ENCODE measurements at regions not wholly inside any gene's neighbourhood (a gene's known extent, or its start where the extent isn't known, plus 50 kb on each side); places are given as distances from the start of the nearest gene placed in this dataset.

DNA sequence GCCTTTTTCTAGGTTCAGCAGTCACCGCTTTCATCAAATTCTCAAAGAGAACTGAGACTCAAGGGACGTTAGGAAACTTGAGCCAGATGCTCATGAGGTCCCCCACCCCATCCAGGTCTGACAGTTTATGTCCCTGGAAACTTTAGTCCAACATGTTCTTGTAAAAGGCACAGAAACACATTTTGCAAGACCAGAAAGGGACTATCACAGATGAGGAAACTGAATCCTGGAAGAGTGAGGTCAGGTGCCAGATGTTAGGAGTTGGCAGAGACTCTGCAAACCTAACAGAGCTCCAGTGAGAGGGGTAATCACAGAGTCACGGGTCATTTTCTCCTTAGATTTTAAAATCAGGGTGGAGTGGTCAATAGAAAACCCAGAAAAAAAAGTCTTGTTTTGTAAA, 76.6 kb downstream of the RDH14 start:
- H3K27ac ChIP-seq (ENCODE audit: low read depth, low read length) = no peak overlapping the region
- H3K9me3 ChIP-seq (ENCODE audit: control insufficient read depth, insufficient read depth, low read length) = no peaks in the 10 kb centered on the region
- no peak for TF ChIP-seq EZH2phosphoT487 (IDR thresholded peaks at IDR 0.05; ENCODE audit: borderline replicate concordance, low read length)
- TF ChIP-seq, protein P1, sequence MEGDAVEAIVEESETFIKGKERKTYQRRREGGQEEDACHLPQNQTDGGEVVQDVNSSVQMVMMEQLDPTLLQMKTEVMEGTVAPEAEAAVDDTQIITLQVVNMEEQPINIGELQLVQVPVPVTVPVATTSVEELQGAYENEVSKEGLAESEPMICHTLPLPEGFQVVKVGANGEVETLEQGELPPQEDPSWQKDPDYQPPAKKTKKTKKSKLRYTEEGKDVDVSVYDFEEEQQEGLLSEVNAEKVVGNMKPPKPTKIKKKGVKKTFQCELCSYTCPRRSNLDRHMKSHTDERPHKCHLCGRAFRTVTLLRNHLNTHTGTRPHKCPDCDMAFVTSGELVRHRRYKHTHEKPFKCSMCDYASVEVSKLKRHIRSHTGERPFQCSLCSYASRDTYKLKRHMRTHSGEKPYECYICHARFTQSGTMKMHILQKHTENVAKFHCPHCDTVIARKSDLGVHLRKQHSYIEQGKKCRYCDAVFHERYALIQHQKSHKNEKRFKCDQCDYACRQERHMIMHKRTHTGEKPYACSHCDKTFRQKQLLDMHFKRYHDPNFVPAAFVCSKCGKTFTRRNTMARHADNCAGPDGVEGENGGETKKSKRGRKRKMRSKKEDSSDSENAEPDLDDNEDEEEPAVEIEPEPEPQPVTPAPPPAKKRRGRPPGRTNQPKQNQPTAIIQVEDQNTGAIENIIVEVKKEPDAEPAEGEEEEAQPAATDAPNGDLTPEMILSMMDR (IDR thresholded peaks at IDR 0.05; ENCODE audit: low read depth, low read length, poor library complexity, severe bottlenecking) = no peak
- H3K4me2 ChIP-seq (ENCODE audit: low read length) = no peak overlapping the region
- no peaks in the 10 kb centered on the region for H4K20me1 ChIP-seq (ENCODE audit: control insufficient read depth, insufficient read depth, low read depth, low read length)
- H3K36me3 ChIP-seq (ENCODE audit: control insufficient read depth, low read length) = no peaks in the 10 kb centered on the region
- H3K4me3 ChIP-seq (ENCODE audit: low read length) = no peak overlapping the region
- no peaks in the 10 kb centered on the region for H3K27me3 ChIP-seq (ENCODE audit: control insufficient read depth, low read length)
- H3F3A ChIP-seq (ENCODE audit: control insufficient read depth, insufficient read depth) = no peaks in the 10 kb centered on the region
- no peaks in the 10 kb centered on the region for H3K4me1 ChIP-seq (ENCODE audit: control insufficient read depth, low read length)
- no peaks in the 10 kb centered on the region for H3K79me2 ChIP-seq (ENCODE audit: control insufficient read depth, low read length)
- H3K9me2 ChIP-seq (replicated peaks; ENCODE audit: control insufficient read depth, low read length) = no peaks in the 10 kb centered on the region

DNA sequence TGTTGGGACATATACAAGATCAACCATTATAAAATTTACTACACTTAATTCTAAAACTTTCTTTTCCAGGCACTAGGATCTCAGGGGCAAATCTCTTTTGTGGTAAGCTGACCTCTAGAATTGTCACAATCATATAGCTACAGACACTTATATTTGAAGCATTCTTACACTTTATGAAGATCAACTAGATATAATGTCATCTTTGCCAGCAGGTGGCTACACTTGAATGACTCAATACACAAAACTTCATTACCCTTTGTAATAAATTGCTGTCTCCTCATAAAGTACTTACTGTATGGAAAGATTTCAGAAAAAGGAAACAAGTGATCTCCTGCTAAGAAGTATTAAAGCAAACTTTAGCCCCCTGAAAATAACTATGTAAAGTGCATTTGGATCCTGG, 77.8 kb downstream of the RDH14 start:
- Histone ChIP-seq H3F3A (ENCODE audit: control insufficient read depth, insufficient read depth) (no peaks in the 10 kb centered on the region), H3K36me3 (ENCODE audit: control insufficient read depth, low read length) (no peaks in the 10 kb centered on the region), H3K4me2 (ENCODE audit: low read length) (no peak overlapping the region), H3K4me3 (ENCODE audit: low read length) (no peak overlapping the region), H3K27ac (ENCODE audit: low read depth, low read length) (no peak overlapping the region), H3K4me1 (ENCODE audit: control insufficient read depth, low read length) (no peaks in the 10 kb centered on the region), H4K20me1 (ENCODE audit: control insufficient read depth, insufficient read depth, low read depth, low read length) (no peaks in the 10 kb centered on the region), H3K9me3 (ENCODE audit: control insufficient read depth, insufficient read depth, low read length) (no peaks in the 10 kb centered on the region), H3K27me3 (ENCODE audit: control insufficient read depth, low read length) (no peaks in the 10 kb centered on the region), H3K9me2 (replicated peaks; ENCODE audit: control insufficient read depth, low read length) (no peaks in the 10 kb centered on the region), H3K79me2 (ENCODE audit: control insufficient read depth, low read length) (no peaks in the 10 kb centered on the region)
- TF ChIP-seq, protein P1 (IDR thresholded peaks at IDR 0.05; ENCODE audit: low read depth, low read length, poor library complexity, severe bottlenecking) = no peak
- TF ChIP-seq EZH2phosphoT487 (IDR thresholded peaks at IDR 0.05; ENCODE audit: borderline replicate concordance, low read length) = no peak

DNA sequence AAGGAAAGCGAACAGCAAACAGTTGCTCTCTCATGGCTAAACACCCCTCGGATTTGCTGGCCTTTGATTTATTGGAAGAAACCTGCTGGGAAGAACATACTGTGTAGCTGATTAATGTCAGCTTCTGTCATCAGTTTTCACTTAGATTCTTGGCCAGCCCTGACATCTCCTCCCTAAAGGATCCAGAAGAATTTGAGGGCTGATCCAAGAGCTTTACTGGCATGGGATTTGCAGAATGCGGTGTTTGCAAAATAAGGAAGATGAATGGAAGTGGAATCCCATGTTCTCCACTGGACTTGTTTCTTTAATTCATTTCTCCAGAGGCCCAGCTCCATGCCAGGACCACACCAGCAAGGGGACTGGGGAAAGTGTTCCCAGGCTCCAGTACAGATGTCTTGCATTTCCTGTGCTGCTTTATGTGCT, 80.5 kb downstream of the RDH14 start:
- Histone ChIP-seq H3K9me3 (ENCODE audit: control insufficient read depth, insufficient read depth, low read length) (no peaks in the 10 kb centered on the region), H4K20me1 (ENCODE audit: control insufficient read depth, insufficient read depth, low read depth, low read length) (no peaks in the 10 kb centered on the region), H3K79me2 (ENCODE audit: control insufficient read depth, low read length) (no peaks in the 10 kb centered on the region), H3F3A (ENCODE audit: control insufficient read depth, insufficient read depth) (no peaks in the 10 kb centered on the region), H3K4me2 (ENCODE audit: low read length) (no peak overlapping the region), H3K27me3 (ENCODE audit: control insufficient read depth, low read length) (no peaks in the 10 kb centered on the region), H3K4me3 (ENCODE audit: low read length) (no peak overlapping the region), H3K27ac (ENCODE audit: low read depth, low read length) (no peak overlapping the region), H3K9me2 (replicated peaks; ENCODE audit: control insufficient read depth, low read length) (no peaks in the 10 kb centered on the region), H3K36me3 (ENCODE audit: control insufficient read depth, low read length) (no peaks in the 10 kb centered on the region), H3K4me1 (ENCODE audit: control insufficient read depth, low read length) (no peaks in the 10 kb centered on the region)
- no peak for TF ChIP-seq EZH2phosphoT487 (IDR thresholded peaks at IDR 0.05; ENCODE audit: borderline replicate concordance, low read length)
- TF ChIP-seq, protein P1 (IDR thresholded peaks at IDR 0.05; ENCODE audit: low read depth, low read length, poor library complexity, severe bottlenecking) = no peak

DNA sequence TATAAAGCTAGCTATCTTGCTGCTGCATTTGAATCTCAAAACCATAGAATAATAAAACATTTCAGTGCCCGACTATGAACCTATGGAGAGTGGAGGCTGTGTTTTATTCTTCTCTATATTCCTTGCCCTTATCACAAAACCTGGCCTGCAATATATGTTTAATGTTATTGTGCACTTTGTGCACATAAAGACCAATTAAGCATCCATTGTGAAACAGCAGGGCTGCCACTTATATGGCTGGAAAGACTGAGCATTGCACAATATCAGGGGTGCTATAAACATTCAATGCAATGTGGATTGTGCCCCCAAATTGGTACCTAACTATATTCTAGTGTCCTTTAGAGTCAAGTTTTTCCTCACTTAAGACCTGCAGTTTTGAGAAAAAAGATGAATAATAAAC, 83.2 kb downstream of the RDH14 start:
- Histone ChIP-seq H3K9me2 (replicated peaks; ENCODE audit: control insufficient read depth, low read length) (no peaks in the 10 kb centered on the region), H3K36me3 (ENCODE audit: control insufficient read depth, low read length) (no peaks in the 10 kb centered on the region), H3K27ac (ENCODE audit: low read depth, low read length) (no peak overlapping the region), H3K79me2 (ENCODE audit: control insufficient read depth, low read length) (no peaks in the 10 kb centered on the region), H3F3A (ENCODE audit: control insufficient read depth, insufficient read depth) (no peaks in the 10 kb centered on the region), H4K20me1 (ENCODE audit: control insufficient read depth, insufficient read depth, low read depth, low read length) (no peaks in the 10 kb centered on the region), H3K27me3 (ENCODE audit: control insufficient read depth, low read length) (0 out of 2 replicates have a peak, but pooled peaks cover 5% of the 10 kb centered on the region), H3K4me1 (ENCODE audit: control insufficient read depth, low read length) (no peaks in the 10 kb centered on the region), H3K9me3 (ENCODE audit: control insufficient read depth, insufficient read depth, low read length) (no peaks in the 10 kb centered on the region), H3K4me2 (ENCODE audit: low read length) (no peak overlapping the region), H3K4me3 (ENCODE audit: low read length) (no peak overlapping the region)
- no peak for TF ChIP-seq EZH2phosphoT487 (IDR thresholded peaks at IDR 0.05; ENCODE audit: borderline replicate concordance, low read length)
- TF ChIP-seq, protein P1 (IDR thresholded peaks at IDR 0.05; ENCODE audit: low read depth, low read length, poor library complexity, severe bottlenecking) = no peak
